HG02623 (cell line): ENCODE measurements at regions not wholly inside any gene's neighbourhood (a gene's known extent, or its start where the extent isn't known, plus 50 kb on each side); places are given as distances from the start of the nearest gene placed in this dataset.
A peak's percentile ranks its signal among the peaks of the same experiment; 100 is the strongest.
"Not testable (repeated sequence)": the region's sequence is repeated elsewhere in the genome, so short reads cannot be mapped to it uniquely, and the experiment has no call there.

Source experiments
- ATAC-seq: cut with Tn5 transposase; IDR thresholded peaks from one replicate; pipeline ENCODE4 v1.9.1; 2021; ENCODE audit warnings: moderate library complexity; ENCODE audit not compliant: unreplicated experiment

DNA sequence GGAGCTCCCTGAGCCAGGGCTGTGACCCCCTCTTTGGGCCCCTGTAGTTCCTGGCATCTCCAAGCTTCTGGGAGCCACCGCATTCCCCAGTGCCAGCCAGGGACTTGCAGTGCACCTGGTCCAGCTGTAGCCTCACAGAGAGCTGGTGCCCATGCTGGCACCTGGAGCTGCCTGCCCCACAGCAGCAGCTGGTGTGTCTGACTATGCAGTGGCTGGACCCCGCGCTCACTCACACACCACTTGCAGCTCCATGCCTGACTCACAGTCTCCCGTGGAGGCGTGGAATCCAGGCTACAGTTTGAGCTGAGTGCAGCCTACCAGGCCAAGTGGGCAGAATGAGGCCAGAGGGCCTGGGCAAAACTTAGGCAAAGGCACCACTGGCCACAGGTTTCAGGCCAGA, 102.2 kb upstream of the NAMPT start:
- ATAC-seq = no peak

DNA sequence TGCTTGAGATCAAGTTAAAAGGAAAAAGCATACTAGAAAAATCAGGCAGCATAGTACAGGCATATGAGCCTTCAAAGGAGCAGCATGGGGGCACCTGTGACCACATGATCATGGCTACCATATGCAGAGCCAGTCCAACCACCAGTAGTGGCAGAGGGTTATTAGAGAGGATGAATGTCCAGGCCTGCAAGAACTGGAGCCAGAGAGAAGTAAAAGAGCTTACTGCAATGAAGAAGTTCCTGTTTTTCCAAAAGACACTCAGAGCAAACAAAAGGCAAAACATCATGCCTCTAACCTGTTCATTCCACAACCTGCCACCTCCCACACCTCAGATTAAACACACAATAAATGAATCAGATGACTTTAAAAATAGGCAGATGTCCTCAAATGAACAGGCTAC, 99.6 kb upstream of the NAMPT start:
- ATAC-seq = no peak

DNA sequence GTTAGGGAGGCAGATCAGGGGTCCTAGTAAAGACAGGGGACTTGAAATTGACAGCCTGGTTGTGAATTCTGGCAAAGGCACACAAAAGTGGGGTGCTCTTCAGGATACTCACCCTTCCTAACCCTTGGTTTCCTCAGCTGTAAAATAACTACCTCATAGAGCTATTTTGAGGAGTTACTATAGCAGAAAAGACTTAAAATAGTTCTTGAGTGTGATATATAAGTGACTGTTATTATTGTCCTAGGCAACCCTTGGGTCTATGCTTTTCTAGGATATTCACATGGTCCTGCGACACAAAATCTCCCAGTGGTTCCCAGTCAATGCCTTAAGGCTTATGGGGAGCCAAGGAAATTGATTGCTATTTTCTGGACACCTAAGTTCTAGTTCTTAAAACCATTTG, 98.1 kb upstream of the NAMPT start:
- ATAC-seq = no peak

DNA sequence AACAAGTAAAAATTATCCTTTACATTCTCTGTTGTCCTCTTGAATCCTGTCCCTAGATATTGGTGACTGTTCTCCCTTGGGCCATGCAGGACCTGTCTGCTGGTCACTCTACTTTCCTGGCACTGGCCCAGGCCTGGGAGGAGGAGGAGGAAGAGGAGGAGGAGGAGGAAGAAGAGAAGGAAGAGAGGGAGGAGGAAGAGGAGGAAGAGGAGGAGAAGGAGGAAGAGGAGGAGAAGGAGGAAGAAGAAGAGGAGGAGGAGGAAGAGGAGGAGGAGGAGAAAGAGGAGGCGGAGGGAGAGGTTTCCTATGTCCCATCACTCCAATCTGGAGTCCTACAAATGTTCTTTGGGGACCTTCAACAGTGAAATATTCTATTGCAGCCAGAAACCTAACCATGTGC, 97.3 kb upstream of the NAMPT start:
- no peak for ATAC-seq

DNA sequence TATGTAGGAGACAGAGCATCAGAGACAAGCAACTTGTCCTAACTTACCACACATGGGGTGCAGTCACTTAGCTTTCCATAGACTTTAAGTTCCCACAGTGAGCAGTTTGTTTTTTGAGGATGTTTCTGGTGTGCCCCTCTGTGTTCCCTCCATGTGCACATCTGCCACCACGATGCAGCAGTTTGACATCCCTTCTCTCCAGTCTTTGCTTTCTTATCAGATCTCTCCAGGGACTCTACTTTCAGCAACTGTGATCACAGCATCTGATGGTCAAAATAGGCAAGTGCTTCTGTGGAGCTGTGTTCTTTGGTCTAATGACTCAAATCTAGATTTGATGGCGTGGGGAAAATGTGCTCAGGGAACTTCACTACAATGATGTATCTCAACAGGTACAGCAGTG, 96.5 kb upstream of the NAMPT start:
- no peak for ATAC-seq

DNA sequence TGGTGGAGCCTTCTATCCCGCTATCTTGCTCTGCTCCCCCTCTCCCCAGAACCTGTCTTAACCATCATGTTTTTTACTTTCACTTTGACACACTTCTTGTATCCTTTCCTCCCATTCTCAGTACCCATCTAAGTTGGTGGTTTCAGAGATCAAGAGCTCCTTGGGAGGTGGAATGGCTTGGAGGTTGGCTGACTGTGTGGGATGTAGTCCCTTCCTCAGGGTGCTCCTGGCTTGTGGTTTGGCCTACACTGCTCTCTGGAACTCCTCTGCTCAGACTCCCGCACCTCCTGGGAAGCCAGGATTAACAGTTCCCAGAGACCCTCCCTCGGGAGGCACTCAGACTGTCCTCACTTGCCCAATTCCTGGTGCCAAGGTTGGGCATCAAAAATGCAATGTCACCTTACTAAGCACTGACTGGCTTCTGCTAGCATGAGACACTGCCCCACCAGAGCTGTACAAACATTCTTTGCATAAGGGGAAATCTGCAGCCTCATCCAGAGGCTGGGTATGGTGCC, 93.1 kb upstream of the NAMPT start:
- ATAC-seq = no peak

DNA sequence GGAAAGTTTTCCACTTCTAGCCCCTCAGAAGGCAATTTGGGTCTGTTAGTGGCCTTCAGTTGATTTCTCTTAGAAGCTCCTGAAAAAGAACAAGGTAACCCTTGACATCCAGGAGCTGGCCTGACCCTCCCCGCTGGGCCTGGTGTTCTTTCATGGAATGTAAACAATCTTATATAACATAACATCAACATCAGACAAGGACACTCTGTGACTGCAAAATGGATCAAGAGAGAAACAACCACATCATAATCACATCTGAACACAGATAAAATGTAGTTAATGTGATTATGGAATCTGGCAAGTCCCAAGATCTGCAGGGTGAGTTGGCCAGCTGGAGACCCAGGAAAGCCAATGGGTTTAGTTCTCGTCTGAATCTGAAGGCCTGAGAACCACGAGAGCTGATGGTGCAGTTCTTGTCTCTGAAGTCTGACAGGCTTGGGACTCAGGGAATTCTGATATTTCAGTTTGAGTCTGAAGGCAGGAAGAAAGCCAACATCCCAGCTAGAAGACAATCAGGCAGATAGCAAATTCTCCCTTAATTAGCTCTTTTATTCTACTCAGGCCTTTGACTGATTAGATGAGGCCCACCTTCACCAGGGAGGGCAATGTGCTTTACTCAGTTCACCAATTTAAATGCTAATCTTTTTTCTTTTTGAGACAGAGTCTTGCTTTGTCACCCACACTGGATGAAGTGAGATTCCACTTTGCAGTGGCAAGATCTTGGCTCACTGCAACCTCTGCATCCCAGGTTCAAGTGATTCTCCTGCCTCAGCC, 91.4 kb upstream of the NAMPT start:
- ATAC-seq = no peak

DNA sequence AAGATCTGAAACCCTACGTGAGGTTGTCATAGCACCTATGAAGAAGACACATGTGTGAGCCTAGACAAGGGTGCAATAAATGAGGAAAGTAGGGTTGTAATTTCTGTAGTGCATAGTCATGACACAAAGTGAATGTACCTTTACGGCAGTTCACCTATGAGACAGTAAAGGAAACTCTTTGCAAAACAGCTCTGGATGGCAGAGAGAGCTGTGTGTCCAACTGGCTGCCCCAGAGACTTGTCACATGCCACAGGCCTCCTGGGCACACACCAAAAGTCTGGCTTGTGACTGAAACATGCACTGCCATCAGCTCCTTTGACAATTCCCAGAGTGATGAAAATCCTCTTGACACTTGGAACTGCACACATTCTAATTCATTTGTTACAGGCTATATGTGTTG, 90.7 kb upstream of the NAMPT start:
- ATAC-seq = no peak

DNA sequence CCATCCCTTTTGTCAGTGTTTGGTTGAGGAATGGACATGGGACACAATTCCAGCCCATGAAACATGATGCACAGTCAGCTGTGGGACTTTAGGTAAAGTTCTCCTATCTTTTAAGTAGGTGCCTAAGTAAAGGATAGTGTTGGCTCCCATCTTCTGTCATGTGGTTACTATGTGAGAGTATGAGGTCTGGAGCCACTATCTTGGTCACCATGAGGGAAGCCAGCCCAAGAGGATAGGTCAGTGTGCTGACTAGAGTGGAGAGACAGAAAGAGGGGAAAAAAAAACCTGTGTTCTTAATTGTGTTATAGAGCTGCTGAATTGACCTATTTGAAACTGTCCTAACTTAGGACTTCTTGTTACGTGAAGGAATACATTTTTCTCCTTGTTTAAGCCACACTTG, 89.7 kb upstream of the NAMPT start:
- no peak for ATAC-seq

DNA sequence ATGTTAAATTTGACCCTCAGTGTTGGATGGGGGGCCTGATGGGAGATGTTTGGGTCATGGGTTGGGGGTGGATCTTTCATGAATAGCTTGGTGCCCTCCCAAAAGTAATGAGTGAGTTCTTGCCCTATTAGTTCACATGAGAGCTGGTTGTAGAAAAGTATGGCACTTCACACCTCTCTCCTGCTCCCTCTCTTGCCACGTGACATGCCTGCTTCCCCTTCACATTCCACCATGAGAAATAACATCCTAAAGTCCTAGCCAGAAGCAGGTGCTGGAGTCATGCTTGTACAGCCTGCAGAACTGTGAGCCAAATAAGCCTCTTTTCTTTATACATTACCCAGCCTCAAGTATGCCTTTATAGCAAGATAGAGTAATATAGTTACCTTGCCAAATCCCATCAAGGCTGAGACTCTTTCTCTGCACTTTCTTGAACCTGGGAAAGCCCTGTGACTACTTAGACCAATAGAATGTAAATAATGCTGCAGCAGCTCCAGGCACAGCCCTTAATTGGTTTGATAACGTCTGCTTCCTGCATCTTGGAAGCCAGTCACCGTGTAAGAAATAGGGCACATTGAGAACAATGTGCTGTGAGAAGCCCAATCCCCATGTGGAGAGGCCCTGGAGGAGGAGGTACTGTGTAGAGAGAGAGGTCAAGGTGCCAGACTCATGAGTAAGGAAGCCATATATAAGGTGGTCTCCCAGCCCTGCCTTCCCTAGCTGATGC, 88.0 kb upstream of the NAMPT start:
- ATAC-seq = no peak

DNA sequence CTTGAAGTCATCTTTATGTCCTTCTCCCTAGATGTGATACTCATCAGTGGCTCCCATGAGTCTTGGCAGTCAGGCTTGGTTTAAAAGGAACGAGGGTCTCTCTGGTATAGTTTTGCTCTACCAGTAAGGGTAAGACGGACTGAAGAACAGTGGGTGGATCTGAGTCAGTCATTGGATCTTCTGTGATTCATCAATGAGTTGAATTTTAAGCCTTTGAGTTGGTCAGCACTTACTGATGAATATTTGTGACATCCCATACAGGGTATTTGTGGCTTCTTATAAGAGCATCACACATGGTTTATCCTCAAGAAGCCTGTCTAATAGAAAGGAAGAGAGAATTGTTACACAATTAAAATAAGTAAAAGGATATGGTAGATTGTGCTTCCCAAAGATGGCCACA, 87.3 kb upstream of the NAMPT start:
- ATAC-seq = no peak

DNA sequence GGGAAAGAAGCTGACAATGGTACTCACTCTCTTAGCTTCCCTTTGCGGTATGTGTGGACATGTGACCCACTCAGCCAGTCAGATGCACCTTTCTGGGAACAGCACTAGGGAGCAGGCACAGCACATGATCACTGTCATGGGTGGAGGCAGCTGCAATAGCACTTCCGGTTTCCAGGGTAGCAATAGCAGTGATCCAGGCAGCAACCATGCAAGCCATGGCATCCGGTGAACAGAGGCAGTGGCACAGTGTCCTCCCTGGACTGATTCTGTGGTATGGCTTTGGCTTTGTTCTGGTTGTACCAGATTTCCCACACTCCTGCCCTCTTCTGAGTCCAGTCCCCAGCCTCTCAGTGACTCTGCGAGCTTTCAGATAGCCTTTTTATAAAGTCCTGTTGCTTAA, 86.8 kb upstream of the NAMPT start:
- no peak for ATAC-seq

DNA sequence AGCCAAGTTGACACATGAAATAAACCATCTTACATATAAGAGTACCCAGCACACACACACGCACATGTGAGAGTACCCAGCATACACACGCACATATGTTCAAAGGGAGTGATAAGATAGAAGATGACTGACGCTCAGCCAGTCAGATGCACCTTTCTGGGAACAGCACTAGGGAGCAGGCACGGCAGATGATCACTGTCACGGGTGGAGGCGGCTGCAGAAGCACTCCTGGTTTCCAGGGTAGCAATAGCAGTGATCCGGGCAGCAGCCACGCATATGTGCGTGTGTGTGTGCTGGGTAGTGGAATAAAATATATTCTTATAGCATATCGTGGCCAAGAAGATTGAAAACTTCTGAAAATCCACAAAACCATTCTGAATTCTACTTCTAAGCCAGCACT, 85.8 kb upstream of the NAMPT start:
- no peak for ATAC-seq

DNA sequence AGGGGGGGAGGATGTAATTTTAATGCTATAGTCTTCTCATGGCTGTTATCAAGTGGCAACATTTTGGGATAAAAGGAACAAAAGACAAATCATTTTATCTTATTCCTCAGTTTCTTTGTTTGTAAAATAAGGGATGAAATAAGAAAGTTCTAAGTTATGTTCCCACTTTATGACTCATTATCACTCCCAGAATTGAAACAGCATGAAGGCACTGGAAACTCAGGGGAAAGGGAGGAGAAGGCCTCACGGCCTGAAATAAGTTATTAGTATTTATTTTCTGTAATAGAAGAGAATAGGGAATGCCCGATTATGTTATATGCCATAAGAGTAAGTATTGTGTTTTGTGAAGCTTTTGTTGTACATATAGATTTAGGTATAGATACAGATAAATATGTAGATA, 85.0 kb upstream of the NAMPT start:
- ATAC-seq = no peak

DNA sequence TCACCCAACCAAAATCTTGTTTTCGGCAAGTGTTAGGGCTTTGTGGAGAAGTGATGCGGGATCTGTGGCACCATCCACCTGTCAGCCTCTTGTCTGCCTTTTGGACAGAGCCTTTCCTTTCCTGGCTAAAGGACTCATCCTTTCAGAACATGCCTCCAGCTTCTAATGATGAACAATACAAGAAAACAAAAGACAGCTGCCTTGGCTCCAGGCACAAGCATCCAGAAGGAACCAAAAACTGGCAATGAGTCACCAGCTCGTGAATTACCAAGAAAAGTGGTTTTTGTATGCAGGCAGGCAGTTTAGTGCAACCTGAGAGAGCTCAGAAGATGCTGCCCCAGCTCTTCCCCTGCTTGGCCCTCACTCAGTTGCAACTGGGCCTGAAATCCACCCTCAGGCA, 84.6 kb upstream of the NAMPT start:
- no peak for ATAC-seq

DNA sequence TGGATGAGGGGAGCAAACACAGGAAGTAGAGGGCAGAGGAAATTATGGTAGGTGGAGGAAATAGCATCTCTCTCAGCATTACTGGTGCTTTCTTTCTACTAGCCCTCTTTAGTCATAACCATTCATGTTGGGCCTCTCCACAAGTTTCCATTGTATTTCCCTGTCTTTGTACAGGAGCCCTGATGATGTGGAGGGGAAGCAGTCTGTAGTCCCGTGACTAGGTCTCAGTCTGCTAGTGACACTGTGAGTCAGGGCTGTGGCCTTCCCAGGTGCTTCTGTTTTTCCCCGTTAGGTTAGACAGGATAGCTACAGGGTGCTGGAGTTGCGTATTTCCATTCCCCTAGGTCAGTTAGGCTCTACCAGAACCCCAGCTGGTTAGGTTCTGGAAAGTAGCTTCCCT, 82.9 kb upstream of the NAMPT start:
- no peak for ATAC-seq

DNA sequence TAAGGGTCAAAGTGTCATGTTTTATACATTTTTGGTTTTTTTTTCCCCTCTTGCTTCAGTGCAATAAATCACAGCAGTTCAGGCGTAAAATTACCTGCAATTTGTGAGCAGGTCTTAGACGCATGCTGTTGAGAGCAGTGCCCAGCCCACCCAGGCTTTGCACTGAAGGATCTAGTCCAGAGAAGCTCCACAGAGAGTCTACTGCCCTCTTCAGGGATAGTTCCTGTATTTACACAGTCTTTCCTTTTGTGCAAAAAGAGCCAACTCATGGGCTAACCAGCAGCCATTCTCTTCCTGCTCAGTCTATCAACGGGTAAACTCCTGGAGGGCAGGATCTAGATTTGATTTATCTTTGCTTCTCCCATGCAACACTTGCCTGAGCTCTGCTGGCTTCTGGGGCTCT, 82.2 kb upstream of the NAMPT start:
- no peak for ATAC-seq

DNA sequence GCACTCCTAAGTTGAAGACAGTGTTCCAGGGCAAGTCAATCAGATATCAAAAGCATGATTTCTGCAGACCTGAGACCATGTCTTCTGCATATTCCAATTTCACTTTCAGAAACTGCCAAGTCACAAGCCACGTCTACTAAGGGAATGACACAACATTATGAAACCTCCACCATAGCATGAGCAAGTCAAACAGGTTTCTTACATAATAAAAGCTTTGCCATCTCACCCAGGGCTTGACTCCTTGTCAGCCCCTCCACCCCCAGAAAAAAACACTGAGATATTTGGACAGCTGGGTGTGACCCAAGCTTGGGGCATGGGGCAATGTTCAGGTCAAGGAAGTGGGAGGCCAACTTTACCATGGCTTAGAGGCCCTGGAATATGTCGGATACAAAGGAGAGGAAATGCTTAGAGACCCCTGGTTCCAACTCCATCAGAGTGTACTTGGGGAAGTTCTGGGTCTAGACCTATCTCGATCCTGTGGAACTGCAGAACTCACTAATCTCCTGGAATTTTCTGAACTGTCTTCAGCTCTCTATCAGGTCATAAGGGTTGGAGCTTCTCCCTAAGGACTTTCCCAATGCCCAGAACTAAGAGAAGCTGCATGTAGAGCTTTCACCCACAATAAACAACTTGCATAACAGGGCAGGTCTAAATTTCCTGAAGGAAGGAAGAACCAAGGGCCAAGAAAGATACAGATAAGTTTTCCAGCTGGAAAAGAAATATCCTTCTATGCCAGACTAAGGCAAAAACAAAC, 80.6 kb upstream of the NAMPT start:
- peak; percentile 78 for ATAC-seq

DNA sequence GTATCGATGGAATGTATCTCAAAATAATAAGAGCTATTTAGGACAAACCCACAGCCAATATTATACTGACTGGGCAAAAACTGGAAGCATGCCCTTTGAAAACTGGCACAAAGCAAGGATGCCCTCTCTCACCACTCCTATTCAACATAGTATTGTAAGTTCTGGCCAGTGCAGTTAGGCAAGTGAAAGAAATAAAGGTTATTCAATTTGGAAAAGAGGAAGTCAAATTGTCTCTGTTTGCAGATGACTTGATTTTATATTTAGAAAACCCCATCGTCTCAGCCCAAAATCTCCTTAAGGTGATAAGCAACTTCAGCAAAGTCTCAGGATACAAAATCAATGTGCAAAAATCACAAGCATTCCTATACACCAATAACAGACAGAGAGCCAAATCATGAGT, 77.7 kb upstream of the NAMPT start:
- ATAC-seq = not testable (repeated sequence)

DNA sequence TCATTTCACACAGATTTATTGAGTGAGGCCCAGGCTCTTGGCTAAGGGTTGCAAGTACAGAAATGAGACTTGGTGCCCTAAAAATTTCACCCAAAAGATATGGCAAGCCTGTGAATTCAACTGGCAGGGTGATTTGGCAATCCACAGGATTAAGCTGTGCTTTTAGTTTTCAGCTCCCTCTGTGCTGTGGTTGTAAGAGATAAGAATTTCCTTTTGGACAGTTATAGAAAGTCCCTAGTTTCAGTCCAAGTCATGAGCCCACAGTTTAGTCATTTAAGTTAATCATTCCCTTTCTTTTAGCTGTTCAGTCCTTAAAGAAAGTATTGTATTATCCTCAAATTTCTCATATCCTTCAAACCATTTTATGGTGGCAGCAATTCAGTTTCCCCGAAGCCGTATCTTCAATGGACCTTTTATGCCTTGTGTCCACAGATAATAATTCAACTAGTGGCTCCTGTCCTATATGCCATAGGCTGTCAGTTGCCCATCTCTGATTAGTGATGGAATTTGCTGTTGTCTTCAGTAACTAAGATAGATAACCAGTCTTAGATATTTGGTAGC, 73.4 kb upstream of the NAMPT start:
- peak; percentile 70 for ATAC-seq

DNA sequence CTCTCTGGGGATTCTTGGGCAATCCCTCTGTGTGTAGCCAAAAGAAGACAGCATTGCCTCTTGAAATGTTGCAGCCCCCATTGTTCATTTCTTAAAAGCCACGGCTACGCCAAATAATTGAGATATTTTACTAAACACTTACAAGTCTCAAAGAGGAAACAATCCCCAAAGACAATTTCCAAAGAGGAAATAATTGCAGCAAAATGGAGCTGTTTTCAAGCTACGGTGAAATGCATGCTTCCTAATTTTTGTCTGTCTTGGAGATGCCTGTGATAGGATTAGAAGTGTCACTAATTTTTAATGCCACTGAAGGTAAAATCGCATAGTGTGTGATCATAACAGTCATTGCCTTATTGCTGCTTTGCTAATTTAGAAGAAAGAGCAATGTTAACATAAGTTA, 72.9 kb upstream of the NAMPT start:
- no peak for ATAC-seq
